ENCODE measurements at regions not wholly inside any gene's neighbourhood (a gene's known extent, or its start where the extent isn't known, plus 50 kb on each side); places are given as distances from the start of the nearest gene placed in this dataset.

- no peak for DNase-seq (ENCODE audit: low spot score)
Observed at GRCh38 chr12:113684053-113684907, 212.6 kb upstream of the LHX5 start.

- DNase-seq (ENCODE audit: low spot score), result no peak
Observed at GRCh38 chr12:113683574-113683973, 211.9 kb upstream of the LHX5 start.

DNA sequence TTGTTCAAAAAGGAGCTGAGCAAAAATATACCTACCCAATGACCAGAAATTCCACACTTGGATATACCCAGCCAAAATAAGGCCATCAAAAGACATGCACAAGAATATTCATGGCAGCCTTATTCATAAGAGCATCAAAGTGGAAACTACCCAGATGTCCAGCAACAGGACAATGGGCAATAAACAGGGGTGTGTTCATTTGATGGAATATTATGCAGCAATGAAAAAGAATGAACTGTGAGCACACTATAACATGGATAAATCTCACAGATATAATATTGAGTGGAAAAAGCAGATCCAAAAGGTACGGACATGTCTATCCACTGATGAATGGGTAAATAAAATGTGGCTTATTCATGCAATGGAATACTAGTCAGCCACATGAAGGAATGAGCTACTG lies 209.2 kb upstream of the LHX5 start:
- DNase-seq (ENCODE audit: low spot score), result no peak

DNA sequence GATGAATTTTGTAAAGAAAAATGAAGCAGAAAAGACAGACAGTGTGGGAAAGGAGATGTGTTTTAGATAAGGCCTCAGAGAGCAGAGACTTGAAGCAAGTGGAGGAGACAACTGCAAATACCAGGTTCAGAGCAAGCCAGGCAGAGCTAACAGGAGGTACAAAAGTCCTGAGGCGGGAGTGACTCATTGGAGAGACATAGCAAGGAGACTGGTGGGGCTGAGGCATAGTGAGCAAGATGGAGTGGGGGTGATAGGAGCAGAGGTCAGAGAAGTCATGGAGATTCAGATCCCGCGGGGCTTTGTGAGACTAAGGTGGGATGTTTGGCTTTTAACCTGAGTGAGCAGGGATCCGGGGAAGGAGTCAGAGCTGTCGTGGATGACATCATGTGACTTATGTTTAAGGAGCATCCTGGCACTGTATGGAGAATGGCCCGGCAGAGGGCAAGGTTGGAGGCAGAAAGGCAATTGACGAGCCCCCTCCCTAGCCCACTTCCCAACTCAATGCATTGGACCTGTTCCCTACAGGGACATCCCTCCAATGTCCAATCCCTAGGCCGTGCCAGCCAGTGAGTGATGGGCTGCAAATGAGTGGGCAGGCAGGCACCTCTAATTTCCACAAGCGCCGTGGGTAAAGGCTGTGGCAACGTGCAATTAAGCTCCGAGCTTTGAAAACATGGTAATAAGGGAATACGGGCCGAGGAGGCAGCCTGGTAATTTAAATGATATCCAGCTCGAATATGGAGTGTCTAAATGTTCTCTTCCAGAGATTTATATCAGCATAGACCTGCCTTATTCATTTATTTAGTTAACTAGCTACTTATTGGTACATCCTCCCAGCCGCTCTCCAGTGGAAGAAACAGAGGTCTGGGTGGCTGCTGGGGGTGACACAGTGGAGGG lies 206.8 kb upstream of the LHX5 start:
- no peak for DNase-seq (ENCODE audit: low spot score)

- DNase-seq (ENCODE audit: low spot score), result no peak
Observed at GRCh38 chr12:113676547-113676946, 204.9 kb upstream of the LHX5 start.

DNA sequence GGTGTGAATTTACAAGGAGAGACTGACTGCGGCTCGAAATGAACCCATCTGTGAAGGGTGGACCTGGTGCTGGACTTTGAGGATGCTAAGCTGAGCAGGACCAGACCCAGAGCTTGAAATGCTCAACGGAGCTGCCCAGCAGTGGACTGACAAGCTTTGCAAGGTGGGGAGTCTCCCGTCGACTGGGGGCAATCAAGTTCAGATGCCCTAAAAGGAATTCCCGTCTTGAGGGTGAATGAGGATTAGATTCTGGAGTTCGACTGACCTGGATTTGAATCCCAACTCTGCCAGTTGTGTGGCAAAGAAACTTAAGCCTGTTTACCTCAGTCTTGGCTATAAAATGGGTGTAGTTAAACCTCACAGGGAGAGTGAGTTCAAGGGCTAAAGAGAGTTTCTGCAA lies 204.4 kb upstream of the LHX5 start:
- DNase-seq (ENCODE audit: low spot score), result no peak

GRCh38 chr12:113674996-113675395 lies 203.3 kb upstream of the LHX5 start:
- DNase-seq (ENCODE audit: low spot score), result no peak

DNA sequence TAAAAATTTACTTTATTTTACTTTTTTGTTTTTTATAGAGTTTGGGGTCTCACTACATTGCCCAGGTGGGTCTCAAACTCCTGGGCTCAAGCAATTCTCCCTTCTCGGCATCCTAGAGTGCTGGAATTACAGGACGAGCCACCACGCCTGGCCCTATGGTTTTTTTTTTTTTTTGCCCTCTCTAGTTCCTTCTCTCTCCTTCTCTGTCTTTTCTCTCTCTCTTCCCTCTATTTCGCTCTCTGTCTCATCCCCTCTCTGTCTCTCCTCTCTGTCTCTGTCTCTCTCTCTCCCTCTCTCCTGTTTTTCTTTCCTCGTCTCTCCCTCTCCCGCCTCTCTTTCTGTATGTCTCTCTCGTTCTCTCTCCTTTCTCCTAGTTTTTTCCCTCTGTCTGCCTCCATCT lies 202.6 kb upstream of the LHX5 start:
- no peak for DNase-seq (ENCODE audit: low spot score)

DNA sequence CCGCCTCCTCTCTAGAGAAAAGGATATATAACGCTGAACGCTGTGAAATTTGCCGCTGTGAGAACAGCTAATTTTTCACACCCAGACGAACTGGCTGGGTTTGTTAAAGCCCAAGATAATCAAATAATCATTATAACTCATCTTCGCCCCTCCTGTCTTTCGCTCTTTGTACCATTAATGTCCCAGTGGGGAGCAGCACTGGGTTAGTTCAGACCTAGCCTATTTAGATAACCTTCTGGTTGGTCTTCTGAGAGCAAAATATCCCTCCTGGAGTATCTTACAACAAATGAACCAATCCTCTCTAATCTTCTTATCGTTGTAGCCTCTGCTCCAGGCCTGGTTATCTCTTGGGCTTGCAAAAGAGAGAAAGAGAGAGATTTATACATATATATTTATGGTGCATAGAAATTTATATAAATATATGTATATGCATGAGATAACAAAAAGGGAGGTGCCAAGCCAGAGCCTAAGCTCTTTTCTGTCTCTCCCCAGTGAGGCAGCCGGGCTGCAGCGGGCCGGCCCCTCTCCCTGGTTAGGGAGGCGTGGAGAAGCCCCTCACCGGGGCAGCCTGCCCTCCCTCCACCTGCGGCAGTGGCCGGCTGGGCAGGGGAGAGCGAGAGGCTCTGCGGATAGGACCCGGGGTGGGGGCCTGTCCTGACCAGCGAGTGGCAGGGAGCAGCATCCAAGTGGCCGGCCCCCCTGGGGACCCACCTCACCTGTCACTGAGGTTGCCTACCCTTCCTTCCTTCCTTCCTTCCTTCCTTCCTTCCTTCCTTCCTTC lies 202.0 kb upstream of the LHX5 start:
- no peak for DNase-seq (ENCODE audit: low spot score)

DNA sequence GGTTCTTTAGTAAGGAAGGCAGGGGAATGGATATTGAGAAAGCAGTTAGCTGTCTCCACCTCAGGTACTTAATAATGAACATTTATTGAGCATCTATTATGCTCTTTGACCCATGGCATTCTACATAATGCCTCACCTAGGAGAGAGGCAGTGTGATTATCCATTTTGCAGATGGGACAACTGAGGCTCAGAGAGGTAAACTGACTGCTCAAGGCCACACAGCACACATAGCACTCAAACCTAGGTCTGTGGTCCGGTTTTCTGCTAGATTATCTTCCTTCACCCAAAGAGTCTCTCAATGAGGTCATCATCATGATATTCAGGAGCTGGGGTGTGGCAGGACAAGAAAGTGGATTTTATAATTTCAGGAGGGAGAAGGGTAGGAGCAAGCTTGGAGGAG lies 199.1 kb upstream of the LHX5 start:
- no peak for DNase-seq (ENCODE audit: low spot score)

GRCh38 chr12:113667676-113668356 lies 196.1 kb upstream of the LHX5 start:
- no peak for DNase-seq (ENCODE audit: low spot score)

DNA sequence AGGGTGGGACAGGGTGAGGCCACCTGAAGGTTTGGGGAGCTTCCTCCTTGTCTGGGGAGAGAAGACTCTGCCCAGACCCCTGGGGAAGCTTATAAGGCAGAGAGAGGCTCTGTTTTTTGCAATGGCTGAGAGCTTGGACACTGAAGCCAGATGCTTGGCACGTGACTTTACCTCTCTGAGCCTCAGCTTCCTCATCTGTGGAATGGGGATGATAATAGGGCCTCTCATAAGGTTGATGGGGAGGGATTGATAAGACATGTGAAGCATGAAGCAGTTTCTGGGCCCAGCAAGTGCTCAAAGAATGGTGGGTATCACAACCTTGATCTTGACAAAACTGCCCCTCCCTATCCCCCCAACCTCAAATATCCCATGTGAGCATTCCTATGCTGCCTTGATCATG lies 195.4 kb upstream of the LHX5 start:
- DNase-seq (ENCODE audit: low spot score), result no peak

DNA sequence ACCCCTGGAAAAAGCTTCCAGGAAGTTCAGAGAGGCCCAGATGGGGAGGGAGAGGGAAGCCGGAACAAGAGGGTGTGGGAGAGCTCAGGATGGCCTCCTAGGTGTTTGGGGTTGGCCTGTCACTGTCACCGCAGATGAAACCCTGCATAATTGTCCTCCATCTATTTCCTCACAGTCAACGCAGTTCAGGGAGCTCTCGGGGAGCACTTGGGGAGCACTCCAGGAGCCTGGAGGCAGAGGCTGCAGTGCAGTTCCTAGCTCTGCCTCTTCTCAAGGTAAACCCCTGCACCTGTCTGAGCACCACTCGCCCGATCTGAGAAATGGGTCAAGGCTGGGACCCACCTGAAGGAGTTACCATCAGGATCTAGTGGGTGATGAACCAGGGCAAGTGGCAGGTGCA lies 194.6 kb upstream of the LHX5 start:
- no peak for DNase-seq (ENCODE audit: low spot score)

GRCh38 chr12:113665457-113665856 lies 193.8 kb upstream of the LHX5 start:
- no peak for DNase-seq (ENCODE audit: low spot score)

GRCh38 chr12:113664224-113664681 lies 192.6 kb upstream of the LHX5 start:
- no peak for DNase-seq (ENCODE audit: low spot score)

GRCh38 chr12:113663396-113663795 lies 191.7 kb upstream of the LHX5 start:
- DNase-seq (ENCODE audit: low spot score), result no peak

- no peak for DNase-seq (ENCODE audit: low spot score)
Observed at GRCh38 chr12:113660936-113661335, 189.3 kb upstream of the LHX5 start.

DNA sequence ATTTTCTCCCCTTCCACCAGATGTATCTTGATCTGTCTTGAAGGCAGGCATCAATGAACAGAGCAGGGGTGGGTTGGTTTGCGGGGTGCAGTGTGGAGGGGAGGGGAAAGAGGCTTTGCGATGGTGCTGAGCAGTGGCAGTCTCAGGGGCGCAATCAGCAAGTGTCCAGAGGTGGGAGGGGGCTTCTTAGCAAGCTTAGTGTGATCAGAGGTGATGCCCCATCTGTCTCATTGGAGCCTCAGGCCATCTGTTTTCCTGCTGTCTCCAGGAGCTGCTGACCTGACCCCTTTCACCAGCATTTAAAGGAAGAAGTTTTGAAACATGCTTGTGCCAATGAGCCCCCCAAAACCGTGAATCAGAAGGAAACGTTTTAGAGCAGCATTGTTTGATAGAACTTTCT lies 187.7 kb upstream of the LHX5 start:
- DNase-seq (ENCODE audit: low spot score), result no peak

GRCh38 chr12:113659015-113659414 lies 187.3 kb upstream of the LHX5 start:
- no peak for DNase-seq (ENCODE audit: low spot score)

- DNase-seq (ENCODE audit: low spot score), result no peak
Observed at GRCh38 chr12:113658006-113658655, 186.5 kb upstream of the LHX5 start.

- DNase-seq (ENCODE audit: low spot score), result no peak
Observed at GRCh38 chr12:113655919-113656318, 184.2 kb upstream of the LHX5 start.

All from GM03348 (cell line).